ENCODE measurements at regions not wholly inside any gene's neighbourhood (a gene's known extent, or its start where the extent isn't known, plus 50 kb on each side); places are given as distances from the start of the nearest gene placed in this dataset.

DNA sequence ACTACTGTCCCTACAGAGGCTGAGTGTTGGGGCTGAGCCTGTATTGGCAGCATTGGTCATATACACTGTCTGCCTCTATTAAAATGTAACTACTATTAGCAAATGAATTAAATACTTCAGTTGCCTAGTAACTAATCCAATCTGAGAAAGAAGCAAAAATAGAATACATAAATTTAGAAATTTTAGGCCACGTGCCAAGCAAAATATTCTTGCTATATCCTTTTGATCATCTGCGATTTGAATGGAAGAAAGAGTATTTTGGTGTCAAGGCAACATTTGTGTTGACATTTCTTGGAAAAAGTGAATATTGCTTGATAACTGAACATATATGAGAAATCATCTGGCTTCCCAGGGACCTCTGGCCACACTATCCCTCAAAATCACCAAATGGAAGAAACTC is 148.2 kb upstream of the TOPAZ1 start:
- Histone ChIP-seq H3K27me3 (ENCODE audit: insufficient read depth, low read length) (no peaks in the 10 kb centered on the region), H3K23ac (ENCODE audit: insufficient read length, low read depth, low read length) (no peak overlapping the region), H3K4me2 (ENCODE audit: insufficient read depth, insufficient read length, low read length) (no peak overlapping the region), H4K91ac (ENCODE audit: insufficient read length, low read depth, low read length) (no peak overlapping the region), H4K20me1 (ENCODE audit: control insufficient read depth, insufficient read depth, insufficient read length) (no peaks in the 10 kb centered on the region), H3K9ac (ENCODE audit: extremely low read depth, insufficient read length, low read length) (no peak overlapping the region), H3K4me1 (ENCODE audit: insufficient read depth, low read length) (peaks cover under 1% of the 10 kb centered on the region; the same call in 1 of the 2 replicates), H3K27ac (ENCODE audit: insufficient read length, low read depth, low read length) (no peak overlapping the region), H4K5ac (ENCODE audit: insufficient read length, low read depth, low read length) (no peak overlapping the region), H2BK5ac (ENCODE audit: insufficient read length, low read length) (no peak overlapping the region), H3K23me2 (ENCODE audit: insufficient read length, low read depth, low read length, poor library complexity, severe bottlenecking) (no peaks in the 10 kb centered on the region), H4K8ac (replicated peaks; ENCODE audit: insufficient read length, low read depth, low read length) (no peak overlapping the region), H2BK120ac (ENCODE audit: low read depth, low read length, poor library complexity, severe bottlenecking) (no peak overlapping the region), H3T11ph (ENCODE audit: low read length) (no peak overlapping the region), H2BK15ac (ENCODE audit: low read depth, low read length) (no peak overlapping the region), H2AFZ (ENCODE audit: low read length) (no peak overlapping the region), H3K56ac (ENCODE audit: insufficient read length, low read depth, low read length) (no peak overlapping the region), H2BK12ac (ENCODE audit: insufficient read length, low read depth, low read length) (no peak overlapping the region), H3K4ac (ENCODE audit: low read depth, low read length) (no peak overlapping the region), H3K14ac (ENCODE audit: insufficient read depth, low read length) (no peak overlapping the region), H2AK5ac (ENCODE audit: insufficient read length, low read length) (no peak overlapping the region), H3K9me3 (ENCODE audit: control insufficient read depth, low read depth, low read length) (no peaks in the 10 kb centered on the region), H3K79me2 (ENCODE audit: insufficient read depth, low read length) (no peaks in the 10 kb centered on the region), H2BK20ac (ENCODE audit: low read depth, low read length, poor library complexity, severe bottlenecking) (no peak overlapping the region), H3K79me1 (ENCODE audit: insufficient read depth, low read depth, low read length, poor library complexity, severe bottlenecking) (no peaks in the 10 kb centered on the region), H3K18ac (ENCODE audit: insufficient read length, low read depth, low read length) (no peak overlapping the region)
- H3K4me3 Mint-ChIP-seq = no peak overlapping the region
- DNase-seq = no peak
- no peaks in the 10 kb centered on the region for H3K9me3 Mint-ChIP-seq
- H3K36me3 Mint-ChIP-seq (ENCODE audit: insufficient read depth in 1 of 3, low read depth in 3 of 3) = no peaks in the 10 kb centered on the region
- TF ChIP-seq, protein P1, sequence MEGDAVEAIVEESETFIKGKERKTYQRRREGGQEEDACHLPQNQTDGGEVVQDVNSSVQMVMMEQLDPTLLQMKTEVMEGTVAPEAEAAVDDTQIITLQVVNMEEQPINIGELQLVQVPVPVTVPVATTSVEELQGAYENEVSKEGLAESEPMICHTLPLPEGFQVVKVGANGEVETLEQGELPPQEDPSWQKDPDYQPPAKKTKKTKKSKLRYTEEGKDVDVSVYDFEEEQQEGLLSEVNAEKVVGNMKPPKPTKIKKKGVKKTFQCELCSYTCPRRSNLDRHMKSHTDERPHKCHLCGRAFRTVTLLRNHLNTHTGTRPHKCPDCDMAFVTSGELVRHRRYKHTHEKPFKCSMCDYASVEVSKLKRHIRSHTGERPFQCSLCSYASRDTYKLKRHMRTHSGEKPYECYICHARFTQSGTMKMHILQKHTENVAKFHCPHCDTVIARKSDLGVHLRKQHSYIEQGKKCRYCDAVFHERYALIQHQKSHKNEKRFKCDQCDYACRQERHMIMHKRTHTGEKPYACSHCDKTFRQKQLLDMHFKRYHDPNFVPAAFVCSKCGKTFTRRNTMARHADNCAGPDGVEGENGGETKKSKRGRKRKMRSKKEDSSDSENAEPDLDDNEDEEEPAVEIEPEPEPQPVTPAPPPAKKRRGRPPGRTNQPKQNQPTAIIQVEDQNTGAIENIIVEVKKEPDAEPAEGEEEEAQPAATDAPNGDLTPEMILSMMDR (conservative IDR thresholded peaks at IDR 0.05) = no peak
- H3K4me1 Mint-ChIP-seq = peaks cover 7 to 8% of the 10 kb centered on the region in 2 experiments
- peaks cover 1% of the 10 kb centered on the region; the same call in 1 of the 2 replicates for H3K27me3 Mint-ChIP-seq (ENCODE audit: low read depth)
- H3K27ac Mint-ChIP-seq = no peak overlapping the region
- no CpG with 5 or more reads among the region's 2 CpGs for WGBS (ENCODE audit: extremely low coverage, insufficient read length, low lambda C conversion rate)

Data from H9 (cell line).